ENCODE measurements at regions not wholly inside any gene's neighbourhood (a gene's known extent, or its start where the extent isn't known, plus 50 kb on each side); places are given as distances from the start of the nearest gene placed in this dataset.

- DNase-seq, result no peak
These were observed 76.1 kb upstream of the TMEM33 start for GRCh38 chr4:41859087-41859486.

- no peak for DNase-seq
These were observed 78.0 kb upstream of the TMEM33 start for GRCh38 chr4:41857226-41857641.

GRCh38 chr4:41856797-41857196 lies 78.4 kb upstream of the TMEM33 start:
- DNase-seq, result no peak

- no peak for DNase-seq
These were observed 81.3 kb upstream of the TMEM33 start for GRCh38 chr4:41853973-41854372.

GRCh38 chr4:41852229-41852628 lies 83.0 kb upstream of the TMEM33 start:
- no peak for DNase-seq

- no peak for DNase-seq
These were observed 83.6 kb upstream of the TMEM33 start for GRCh38 chr4:41851621-41852020.

GRCh38 chr4:41844327-41844726 lies 90.9 kb upstream of the TMEM33 start:
- DNase-seq, result no peak

GRCh38 chr4:41839916-41840854 lies 91.7 kb upstream of the PHOX2B start:
- DNase-seq, result no peak

GRCh38 chr4:41838590-41838989 lies 90.1 kb upstream of the PHOX2B start:
- DNase-seq, result no peak

- DNase-seq, result no peak
These were observed 86.9 kb upstream of the PHOX2B start for GRCh38 chr4:41835321-41835995.

GRCh38 chr4:41832961-41833360 lies 84.4 kb upstream of the PHOX2B start:
- no peak for DNase-seq

- no peak for DNase-seq
These were observed 73.8 kb upstream of the PHOX2B start for GRCh38 chr4:41822325-41822724.

- no peak for DNase-seq
These were observed 71.9 kb upstream of the PHOX2B start for GRCh38 chr4:41820473-41820872.

- no peak for DNase-seq
These were observed 71.1 kb upstream of the PHOX2B start for GRCh38 chr4:41819621-41820020.

- no peak for DNase-seq
These were observed 66.9 kb upstream of the PHOX2B start for GRCh38 chr4:41815473-41815872.

GRCh38 chr4:41814565-41814964 lies 66.0 kb upstream of the PHOX2B start:
- no peak for DNase-seq

- DNase-seq, result no peak
These were observed 58.3 kb upstream of the PHOX2B start for GRCh38 chr4:41806807-41807206.

- DNase-seq, result no peak
These were observed 54.1 kb upstream of the PHOX2B start for GRCh38 chr4:41802590-41802989.

- DNase-seq, result no peak
These were observed 50.6 kb upstream of the PHOX2B start for GRCh38 chr4:41799126-41799525.

Measured in NCI-H2029 (cell line).